ENCODE measurements at regions not wholly inside any gene's neighbourhood (a gene's known extent, or its start where the extent isn't known, plus 50 kb on each side); places are given as distances from the start of the nearest gene placed in this dataset.

GRCh38 chr3:24812116-24812515, 317.5 kb upstream of the THRB start:
- TF ChIP-seq CTCF (conservative IDR thresholded peaks at IDR 0.05; ENCODE audit: low read depth, low read length) (no peak), SMC3 (IDR thresholded peaks at IDR 0.05; ENCODE audit: low read depth, low read length) (no peak), RFX5 (IDR thresholded peaks at IDR 0.05; ENCODE audit: low read depth, low read length) (no peak)
